ENCODE measurements at regions not wholly inside any gene's neighbourhood (a gene's known extent, or its start where the extent isn't known, plus 50 kb on each side); places are given as distances from the start of the nearest gene placed in this dataset.

DNA sequence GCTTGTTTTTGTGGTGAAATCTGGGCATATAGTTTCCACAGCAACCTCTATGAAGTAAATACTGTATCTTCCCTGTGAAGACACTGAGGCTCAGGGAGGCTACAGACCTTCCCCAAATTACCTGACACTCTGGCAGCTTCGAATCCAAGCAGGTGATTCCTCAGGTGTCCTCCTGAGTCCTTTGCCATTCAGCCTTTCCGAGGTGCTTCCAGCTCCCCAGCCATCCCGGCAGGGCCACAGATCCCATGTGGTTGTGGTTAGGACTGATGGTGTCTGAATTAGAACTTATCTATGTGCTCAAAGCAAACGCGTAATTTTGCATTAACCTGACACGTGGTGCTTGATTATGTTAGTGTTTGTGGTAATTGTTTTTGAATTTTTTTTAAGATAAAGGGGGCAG lies 785.6 kb downstream of the BRD1 start:
- no peak for DNase-seq (ENCODE audit: low spot score)
- TF ChIP-seq, protein P1, sequence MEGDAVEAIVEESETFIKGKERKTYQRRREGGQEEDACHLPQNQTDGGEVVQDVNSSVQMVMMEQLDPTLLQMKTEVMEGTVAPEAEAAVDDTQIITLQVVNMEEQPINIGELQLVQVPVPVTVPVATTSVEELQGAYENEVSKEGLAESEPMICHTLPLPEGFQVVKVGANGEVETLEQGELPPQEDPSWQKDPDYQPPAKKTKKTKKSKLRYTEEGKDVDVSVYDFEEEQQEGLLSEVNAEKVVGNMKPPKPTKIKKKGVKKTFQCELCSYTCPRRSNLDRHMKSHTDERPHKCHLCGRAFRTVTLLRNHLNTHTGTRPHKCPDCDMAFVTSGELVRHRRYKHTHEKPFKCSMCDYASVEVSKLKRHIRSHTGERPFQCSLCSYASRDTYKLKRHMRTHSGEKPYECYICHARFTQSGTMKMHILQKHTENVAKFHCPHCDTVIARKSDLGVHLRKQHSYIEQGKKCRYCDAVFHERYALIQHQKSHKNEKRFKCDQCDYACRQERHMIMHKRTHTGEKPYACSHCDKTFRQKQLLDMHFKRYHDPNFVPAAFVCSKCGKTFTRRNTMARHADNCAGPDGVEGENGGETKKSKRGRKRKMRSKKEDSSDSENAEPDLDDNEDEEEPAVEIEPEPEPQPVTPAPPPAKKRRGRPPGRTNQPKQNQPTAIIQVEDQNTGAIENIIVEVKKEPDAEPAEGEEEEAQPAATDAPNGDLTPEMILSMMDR (IDR thresholded peaks at IDR 0.05): no peak
- ATAC-seq (ENCODE audit: low FRiP score): no peak

DNA sequence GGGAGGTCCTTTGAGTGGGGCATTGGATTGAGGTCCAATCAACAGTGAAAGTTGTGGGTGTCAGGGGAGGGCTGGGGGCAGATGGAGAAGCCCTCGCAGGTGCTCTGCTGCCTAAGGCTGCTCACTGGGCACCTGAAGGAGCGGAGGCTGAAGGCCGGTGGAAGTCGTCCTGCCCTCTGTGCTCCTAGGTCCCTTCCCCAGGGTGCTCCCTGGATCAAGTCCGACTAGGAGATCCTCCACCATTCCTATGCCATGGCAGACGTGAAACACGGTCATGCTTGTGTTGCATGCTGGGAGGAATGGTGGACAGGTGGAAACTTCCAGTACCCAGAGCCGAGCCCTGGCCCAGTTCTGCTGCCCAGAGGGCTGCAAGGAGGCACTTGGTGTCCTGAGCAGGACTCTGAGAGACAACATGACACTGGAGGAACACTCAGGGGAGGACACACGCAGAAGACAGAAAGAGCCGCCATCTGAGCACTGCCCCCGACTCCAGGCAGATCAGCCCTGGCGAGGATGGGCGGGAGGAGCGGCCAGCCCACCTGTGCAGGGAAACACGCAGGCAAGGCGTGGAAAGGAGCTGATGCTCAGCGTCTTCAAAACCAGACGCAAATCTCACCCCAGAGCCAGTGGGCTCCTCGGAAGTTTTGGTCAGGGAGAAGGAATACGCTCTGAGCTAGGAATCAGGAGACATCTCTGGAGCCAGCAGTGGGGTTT lies 786.8 kb downstream of the BRD1 start:
- TF ChIP-seq, protein P1 (IDR thresholded peaks at IDR 0.05): no peak
- DNase-seq (ENCODE audit: low spot score): no peak
- ATAC-seq (ENCODE audit: low FRiP score): no peak

DNA sequence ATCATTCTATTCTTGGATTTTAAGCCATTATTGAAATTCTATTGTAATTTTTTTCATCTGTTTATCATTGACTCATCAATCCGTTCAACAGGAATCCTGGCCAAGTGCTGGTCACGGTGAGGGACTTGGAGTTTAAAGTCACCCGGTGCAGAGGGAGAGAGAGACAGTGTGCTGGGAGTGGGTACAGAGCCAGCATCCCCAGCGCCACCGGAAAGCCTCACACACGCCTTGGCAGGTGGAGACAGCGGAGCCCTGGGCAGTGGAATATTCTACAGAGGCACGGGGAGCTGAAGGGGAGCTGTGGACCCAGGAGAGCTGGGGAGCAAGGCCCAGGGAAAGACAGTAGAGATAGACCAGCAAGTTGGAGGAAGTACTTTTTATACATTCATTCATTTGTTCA lies 787.6 kb downstream of the BRD1 start:
- TF ChIP-seq, protein P1 (IDR thresholded peaks at IDR 0.05): no peak
- no peak for ATAC-seq (ENCODE audit: low FRiP score)
- no peak for DNase-seq (ENCODE audit: low spot score)

DNA sequence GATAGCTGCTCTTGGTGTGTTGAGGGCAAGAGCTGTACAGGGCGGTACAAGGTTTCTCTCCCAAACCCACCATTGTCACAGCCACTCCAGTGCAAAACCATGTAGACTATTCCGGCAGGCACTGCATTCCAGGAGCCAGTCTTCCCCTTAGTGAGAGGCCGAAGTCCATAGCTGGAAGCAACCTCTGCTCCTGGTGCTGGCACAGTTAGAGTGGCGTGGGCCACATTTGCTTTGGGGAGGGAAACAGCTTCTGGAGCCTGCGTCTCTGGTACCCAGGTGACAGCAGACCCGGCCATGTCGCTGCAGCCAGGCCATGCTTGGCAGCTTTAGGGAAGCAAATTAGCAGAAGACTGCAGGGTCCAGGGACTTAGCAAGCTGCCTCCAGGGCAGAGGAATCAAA lies 788.0 kb downstream of the BRD1 start:
- DNase-seq (ENCODE audit: low spot score) (no peak), ATAC-seq (ENCODE audit: low FRiP score) (no peak)
- TF ChIP-seq, protein P1 (IDR thresholded peaks at IDR 0.05): no peak

DNA sequence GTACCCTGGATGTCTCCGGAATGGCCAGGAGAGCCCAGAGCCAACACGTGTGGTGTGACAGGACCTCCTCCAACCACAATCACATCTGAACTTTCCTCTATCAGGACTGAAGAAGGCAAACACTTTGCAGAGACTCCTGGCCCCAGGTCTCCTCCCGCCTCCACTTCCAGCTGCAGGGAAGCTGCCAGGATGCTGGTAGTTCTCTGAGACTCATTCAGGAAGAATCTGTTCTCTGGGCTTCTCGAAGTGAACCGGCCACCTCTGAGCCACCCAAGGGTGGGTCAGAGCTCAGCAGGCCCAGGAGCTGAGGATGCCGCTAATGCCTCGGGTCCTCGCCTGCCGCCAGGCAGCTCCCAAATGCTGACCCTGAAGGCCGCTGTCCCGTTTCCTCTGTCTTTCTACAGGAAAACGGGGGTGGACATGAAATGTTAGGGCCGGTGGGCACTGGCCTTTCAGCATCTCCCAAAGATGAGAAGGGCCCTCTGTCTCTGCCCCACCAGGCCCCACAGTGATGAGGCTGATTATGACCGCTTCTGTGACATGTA lies 789.9 kb downstream of the BRD1 start:
- no peak for ATAC-seq (ENCODE audit: low FRiP score)
- DNase-seq (ENCODE audit: low spot score): no peak
- TF ChIP-seq, protein P1 (IDR thresholded peaks at IDR 0.05): no peak

DNA sequence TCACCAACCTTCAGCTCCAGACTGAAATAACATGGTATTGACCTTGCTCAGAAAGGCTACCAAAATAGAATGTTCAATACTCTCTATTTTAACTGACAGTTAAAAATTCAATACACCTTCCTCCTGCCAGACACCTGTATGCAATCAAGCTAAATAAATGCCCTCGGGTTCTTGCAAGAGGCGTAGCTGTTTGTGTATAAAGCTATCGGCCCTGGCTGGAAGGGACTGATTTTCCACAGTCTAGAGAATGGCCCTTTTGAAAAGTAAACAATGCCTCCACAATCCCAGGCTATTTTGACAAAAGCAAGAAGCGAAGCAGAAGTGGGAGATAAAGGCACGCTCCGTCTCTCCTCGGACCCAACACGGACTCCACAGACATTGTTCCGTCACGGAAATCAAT lies 791.2 kb downstream of the BRD1 start:
- DNase-seq (ENCODE audit: low spot score) (no peak), ATAC-seq (ENCODE audit: low FRiP score) (no peak)
- TF ChIP-seq, protein P1 (IDR thresholded peaks at IDR 0.05): no peak

DNA sequence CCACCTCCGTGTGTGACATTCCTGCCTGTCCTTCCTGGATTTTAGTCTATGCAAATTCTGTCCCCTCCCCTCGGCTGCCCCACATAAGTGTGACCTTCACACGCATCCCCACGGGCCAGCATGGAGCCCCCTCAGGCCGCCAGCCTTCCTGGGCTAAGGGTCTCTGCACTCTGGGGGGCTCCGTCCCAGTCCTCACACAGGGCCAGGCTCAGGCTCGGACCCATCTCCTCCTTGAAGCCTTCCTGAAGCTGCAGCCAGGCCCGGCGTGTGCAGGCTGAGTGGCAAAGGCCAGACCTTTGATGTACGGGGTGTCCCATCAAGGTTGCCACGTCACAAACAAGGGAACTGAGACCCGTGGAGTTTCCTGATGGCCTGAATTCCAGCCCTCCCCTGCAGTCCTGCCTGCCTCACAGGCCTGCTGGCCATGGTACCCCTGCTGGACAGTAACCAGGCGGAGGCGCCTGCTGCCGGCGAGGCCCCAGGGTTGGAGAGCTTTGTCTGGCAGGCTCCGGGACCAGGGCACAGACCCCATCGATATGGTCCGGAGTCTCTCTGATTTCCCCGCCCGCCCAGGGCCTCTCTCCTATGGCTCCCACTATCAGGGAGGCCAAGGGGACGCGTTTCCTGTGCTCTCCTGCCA lies 791.7 kb downstream of the BRD1 start:
- DNase-seq (ENCODE audit: low spot score): no peak
- ATAC-seq (ENCODE audit: low FRiP score): no peak
- TF ChIP-seq, protein P1 (IDR thresholded peaks at IDR 0.05): no peak

Data from omental fat pad (tissue), 3 donors.